ENCODE measurements at regions not wholly inside any gene's neighbourhood (a gene's known extent, or its start where the extent isn't known, plus 50 kb on each side); places are given as distances from the start of the nearest gene placed in this dataset.
A peak's percentile ranks its signal among the peaks of the same experiment; 100 is the strongest.
"Not testable (repeated sequence)": the region's sequence is repeated elsewhere in the genome, so short reads cannot be mapped to it uniquely, and the experiment has no call there.

DNA sequence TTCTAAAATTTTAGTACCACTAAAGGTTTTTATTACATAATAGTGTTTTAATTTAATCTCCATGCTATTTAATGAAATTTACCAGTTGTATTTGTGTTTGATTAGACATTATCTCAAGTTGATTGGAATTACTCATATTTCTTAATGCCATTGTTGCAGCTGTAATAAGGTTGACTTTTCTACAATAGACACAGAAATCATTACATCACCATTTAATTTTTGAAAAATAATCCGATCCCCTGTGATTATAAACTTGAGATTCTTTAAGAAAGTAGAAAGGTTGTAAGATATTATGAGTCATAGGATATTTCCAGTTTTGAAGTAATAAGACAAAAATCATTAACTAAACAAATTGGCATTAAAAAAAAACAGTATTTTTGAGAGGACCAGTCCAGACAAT, 161.4 kb downstream of the PRL start:
- H3K36me3 Mint-ChIP-seq (ENCODE audit: insufficient read depth in 1 of 3, low read depth in 3 of 3), result peaks cover 16 to 26% (median 22%) of the 10 kb centered on the region in 3 experiments; a peak in 6 of 7 replicates
- Histone ChIP-seq H3K14ac (ENCODE audit: insufficient read depth, low read length) (no peak overlapping the region), H2BK12ac (ENCODE audit: insufficient read length, low read depth, low read length) (no peak overlapping the region), H3K9ac (ENCODE audit: extremely low read depth, insufficient read length, low read length) (no peak overlapping the region), H3K79me2 (ENCODE audit: insufficient read depth, low read length) (no peaks in the 10 kb centered on the region), H3K9me3 (ENCODE audit: control insufficient read depth, low read depth, low read length) (no peaks in the 10 kb centered on the region), H2AFZ (ENCODE audit: low read length) (no peak overlapping the region), H3K4me2 (ENCODE audit: insufficient read depth, insufficient read length, low read length) (no peak overlapping the region), H2BK5ac (ENCODE audit: insufficient read length, low read length) (no peak overlapping the region), H2BK120ac (ENCODE audit: low read depth, low read length, poor library complexity, severe bottlenecking) (no peak overlapping the region), H3K56ac (ENCODE audit: insufficient read length, low read depth, low read length) (no peak overlapping the region), H4K8ac (replicated peaks; ENCODE audit: insufficient read length, low read depth, low read length) (no peak overlapping the region), H3K23ac (ENCODE audit: insufficient read length, low read depth, low read length) (no peak overlapping the region), H4K20me1 (ENCODE audit: control insufficient read depth, insufficient read depth, insufficient read length) (no peaks in the 10 kb centered on the region), H3K4ac (ENCODE audit: low read depth, low read length) (no peak overlapping the region), H3K18ac (ENCODE audit: insufficient read length, low read depth, low read length) (no peak overlapping the region), H3K27me3 (ENCODE audit: insufficient read depth, low read length) (no peaks in the 10 kb centered on the region), H3K27ac (ENCODE audit: insufficient read length, low read depth, low read length) (no peak overlapping the region), H3K23me2 (ENCODE audit: insufficient read length, low read depth, low read length, poor library complexity, severe bottlenecking) (no peaks in the 10 kb centered on the region), H2BK20ac (ENCODE audit: low read depth, low read length, poor library complexity, severe bottlenecking) (no peak overlapping the region), H4K5ac (ENCODE audit: insufficient read length, low read depth, low read length) (no peak overlapping the region), H2BK15ac (ENCODE audit: low read depth, low read length) (no peak overlapping the region), H3T11ph (ENCODE audit: low read length) (no peak overlapping the region), H4K91ac (ENCODE audit: insufficient read length, low read depth, low read length) (no peak overlapping the region), H2AK5ac (ENCODE audit: insufficient read length, low read length) (no peak overlapping the region), H3K79me1 (ENCODE audit: insufficient read depth, low read depth, low read length, poor library complexity, severe bottlenecking) (no peaks in the 10 kb centered on the region), H3K4me1 (ENCODE audit: insufficient read depth, low read length) (no peaks in the 10 kb centered on the region)
- DNase-seq, result no peak
- WGBS (ENCODE audit: extremely low coverage, insufficient read length, low lambda C conversion rate), result no CpG with 5 or more reads among the region's 1 CpG
- TF ChIP-seq, protein P1, sequence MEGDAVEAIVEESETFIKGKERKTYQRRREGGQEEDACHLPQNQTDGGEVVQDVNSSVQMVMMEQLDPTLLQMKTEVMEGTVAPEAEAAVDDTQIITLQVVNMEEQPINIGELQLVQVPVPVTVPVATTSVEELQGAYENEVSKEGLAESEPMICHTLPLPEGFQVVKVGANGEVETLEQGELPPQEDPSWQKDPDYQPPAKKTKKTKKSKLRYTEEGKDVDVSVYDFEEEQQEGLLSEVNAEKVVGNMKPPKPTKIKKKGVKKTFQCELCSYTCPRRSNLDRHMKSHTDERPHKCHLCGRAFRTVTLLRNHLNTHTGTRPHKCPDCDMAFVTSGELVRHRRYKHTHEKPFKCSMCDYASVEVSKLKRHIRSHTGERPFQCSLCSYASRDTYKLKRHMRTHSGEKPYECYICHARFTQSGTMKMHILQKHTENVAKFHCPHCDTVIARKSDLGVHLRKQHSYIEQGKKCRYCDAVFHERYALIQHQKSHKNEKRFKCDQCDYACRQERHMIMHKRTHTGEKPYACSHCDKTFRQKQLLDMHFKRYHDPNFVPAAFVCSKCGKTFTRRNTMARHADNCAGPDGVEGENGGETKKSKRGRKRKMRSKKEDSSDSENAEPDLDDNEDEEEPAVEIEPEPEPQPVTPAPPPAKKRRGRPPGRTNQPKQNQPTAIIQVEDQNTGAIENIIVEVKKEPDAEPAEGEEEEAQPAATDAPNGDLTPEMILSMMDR (conservative IDR thresholded peaks at IDR 0.05), result no peak
- H3K9me3 Mint-ChIP-seq, result peaks cover 0 to 3% of the 10 kb centered on the region in 2 experiments; a peak in 3 of 5 replicates
- H3K4me1 Mint-ChIP-seq, result peaks cover 3 to 14% of the 10 kb centered on the region in 2 experiments; a peak in 2 of 4 replicates
- H3K4me3 Mint-ChIP-seq, result no peak overlapping the region
- H3K27me3 Mint-ChIP-seq (ENCODE audit: low read depth), result no peaks in the 10 kb centered on the region
- no peak overlapping the region for H3K27ac Mint-ChIP-seq

DNA sequence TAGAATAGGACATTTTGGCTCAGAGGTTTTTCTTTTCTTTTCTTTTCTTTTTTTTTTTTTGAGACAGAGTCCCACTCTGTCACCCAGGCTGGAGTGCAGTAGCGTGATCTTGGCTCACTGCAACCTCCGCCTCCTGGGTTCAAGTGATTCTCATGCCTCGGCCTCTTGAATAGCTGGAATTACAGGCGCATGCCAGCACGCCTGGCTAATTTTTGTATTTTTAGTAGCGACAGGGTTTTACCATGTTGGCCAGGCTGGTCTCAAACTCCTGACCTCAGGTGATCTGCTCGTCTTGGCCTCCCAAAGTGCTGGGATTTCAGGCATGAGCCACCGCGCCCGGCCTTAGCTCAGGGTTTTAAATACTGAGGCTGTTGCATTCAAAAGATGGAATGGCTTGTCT, 156.1 kb downstream of the PRL start:
- not testable (repeated sequence) for H2BK20ac ChIP-seq (ENCODE audit: low read depth, low read length, poor library complexity, severe bottlenecking); H2AFZ ChIP-seq (ENCODE audit: low read length); H3K18ac ChIP-seq (ENCODE audit: insufficient read length, low read depth, low read length); H2BK5ac ChIP-seq (ENCODE audit: insufficient read length, low read length); H3K36me3 Mint-ChIP-seq (ENCODE audit: insufficient read depth in 1 of 3, low read depth in 3 of 3); H4K91ac ChIP-seq (ENCODE audit: insufficient read length, low read depth, low read length); H3K4ac ChIP-seq (ENCODE audit: low read depth, low read length); H3K23me2 ChIP-seq (ENCODE audit: insufficient read length, low read depth, low read length, poor library complexity, severe bottlenecking); H3K9ac ChIP-seq (ENCODE audit: extremely low read depth, insufficient read length, low read length); H3T11ph ChIP-seq (ENCODE audit: low read length); DNase-seq; H3K79me1 ChIP-seq (ENCODE audit: insufficient read depth, low read depth, low read length, poor library complexity, severe bottlenecking); H3K4me1 ChIP-seq (ENCODE audit: insufficient read depth, low read length); H2BK12ac ChIP-seq (ENCODE audit: insufficient read length, low read depth, low read length); H4K5ac ChIP-seq (ENCODE audit: insufficient read length, low read depth, low read length); H3K14ac ChIP-seq (ENCODE audit: insufficient read depth, low read length); H3K4me2 ChIP-seq (ENCODE audit: insufficient read depth, insufficient read length, low read length); H3K56ac ChIP-seq (ENCODE audit: insufficient read length, low read depth, low read length); H3K27ac ChIP-seq (ENCODE audit: insufficient read length, low read depth, low read length); H3K9me3 ChIP-seq (ENCODE audit: control insufficient read depth, low read depth, low read length); H3K27me3 Mint-ChIP-seq (ENCODE audit: low read depth); H2AK5ac ChIP-seq (ENCODE audit: insufficient read length, low read length); H4K8ac ChIP-seq (replicated peaks; ENCODE audit: insufficient read length, low read depth, low read length); H2BK120ac ChIP-seq (ENCODE audit: low read depth, low read length, poor library complexity, severe bottlenecking); H3K9me3 Mint-ChIP-seq; H3K79me2 ChIP-seq (ENCODE audit: insufficient read depth, low read length); H3K4me3 Mint-ChIP-seq; H4K20me1 ChIP-seq (ENCODE audit: control insufficient read depth, insufficient read depth, insufficient read length); H3K23ac ChIP-seq (ENCODE audit: insufficient read length, low read depth, low read length); H3K27me3 ChIP-seq (ENCODE audit: insufficient read depth, low read length); H2BK15ac ChIP-seq (ENCODE audit: low read depth, low read length)
- Mint-ChIP-seq H3K4me1 (peaks cover 18 to 19% of the 10 kb centered on the region in 2 experiments), H3K27ac (peak overlapping the region in 1 of 3 experiments; percentile 73; a peak in 2 of 7 replicates)
- WGBS (ENCODE audit: extremely low coverage, insufficient read length, low lambda C conversion rate), result no CpG with 5 or more reads among the region's 10 CpGs
